ENCODE measurements at regions not wholly inside any gene's neighbourhood (a gene's known extent, or its start where the extent isn't known, plus 50 kb on each side); places are given as distances from the start of the nearest gene placed in this dataset.

- H3K4me1 ChIP-seq (ENCODE audit: insufficient read depth, low read length): no peaks in the 10 kb centered on the region
- Mint-ChIP-seq H3K27ac (no peak overlapping the region), H3K4me1 (ENCODE audit: low read depth) (no peaks in the 10 kb centered on the region), H3K27me3 (no peaks in the 10 kb centered on the region), H3K9me3 (no peaks in the 10 kb centered on the region), H3K4me3 (no peak overlapping the region), H3K36me3 (ENCODE audit: low read depth) (no peaks in the 10 kb centered on the region)
- TF ChIP-seq CTCF (IDR thresholded peaks at IDR 0.05): no peak
- DNase-seq: no peak
- no peak overlapping the region for H3K4me3 ChIP-seq (ENCODE audit: low read length)
- POLR2A ChIA-PET: no interaction called here
- no peak for ATAC-seq (ENCODE audit: poor library complexity)
- no peaks in the 10 kb centered on the region for H3K27me3 ChIP-seq (ENCODE audit: control insufficient read depth in 1 of 2, insufficient read depth in 2 of 2, low read length in 2 of 2)
- H3K9me3 ChIP-seq (ENCODE audit: control insufficient read depth in 1 of 2, insufficient read depth in 1 of 2, low read length in 2 of 2): no peaks in the 10 kb centered on the region
- no peaks in the 10 kb centered on the region for H3K36me3 ChIP-seq (ENCODE audit: insufficient read depth, low read length)
- CTCF ChIA-PET: interaction anchor here (0.7 kb wide), 1 partner anchor 190 kb away, joined by 4 read pairs; no protein-coding TSS in a partner anchor
- H3K27ac ChIP-seq (ENCODE audit: low read depth in 1 of 2, low read length in 2 of 2): no peak overlapping the region
- intact Hi-C loops (cut with DNase I, micrococcal nuclease): loop anchor here (5.0 kb wide), 2 partner anchors 525 to 1685 kb away; no protein-coding TSS in a partner anchor
Measured at GRCh38 chr1:99181892-99182291, 82.4 kb upstream of the PLPPR4 start.

- Histone ChIP-seq H3K27ac (ENCODE audit: low read depth in 1 of 2, low read length in 2 of 2) (no peak overlapping the region), H3K4me3 (ENCODE audit: low read length) (no peak overlapping the region), H3K9me3 (ENCODE audit: control insufficient read depth in 1 of 2, insufficient read depth in 1 of 2, low read length in 2 of 2) (no peaks in the 10 kb centered on the region), H3K4me1 (ENCODE audit: insufficient read depth, low read length) (no peaks in the 10 kb centered on the region), H3K27me3 (ENCODE audit: control insufficient read depth in 1 of 2, insufficient read depth in 2 of 2, low read length in 2 of 2) (no peaks in the 10 kb centered on the region), H3K36me3 (ENCODE audit: insufficient read depth, low read length) (no peaks in the 10 kb centered on the region)
- CTCF ChIA-PET: interaction anchor here (1.4 kb wide), 1 partner anchor 13 kb away, joined by 4 read pairs; no protein-coding TSS in a partner anchor
- Mint-ChIP-seq H3K4me3 (no peak overlapping the region), H3K9me3 (no peaks in the 10 kb centered on the region), H3K4me1 (ENCODE audit: low read depth) (no peaks in the 10 kb centered on the region), H3K27ac (no peak overlapping the region), H3K27me3 (peaks cover 16% of the 10 kb centered on the region), H3K36me3 (ENCODE audit: low read depth) (no peaks in the 10 kb centered on the region)
- DNase-seq (no peak), ATAC-seq (ENCODE audit: poor library complexity) (no peak)
- intact Hi-C loops (cut with DNase I, micrococcal nuclease): no loop called here
- POLR2A ChIA-PET: no interaction called here
- TF ChIP-seq CTCF (IDR thresholded peaks at IDR 0.05): no peak
Measured at GRCh38 chr1:99185196-99185595, 79.1 kb upstream of the PLPPR4 start.

- intact Hi-C loops (cut with DNase I, micrococcal nuclease): no loop called here
- no peaks in the 10 kb centered on the region for H3K27me3 ChIP-seq (ENCODE audit: control insufficient read depth in 1 of 2, insufficient read depth in 2 of 2, low read length in 2 of 2)
- DNase-seq (no peak), ATAC-seq (ENCODE audit: poor library complexity) (no peak)
- H3K36me3 Mint-ChIP-seq (ENCODE audit: low read depth): no peaks in the 10 kb centered on the region
- ChIA-PET CTCF (no interaction called here), POLR2A (no interaction called here)
- H3K36me3 ChIP-seq (ENCODE audit: insufficient read depth, low read length): no peaks in the 10 kb centered on the region
- no peak overlapping the region for H3K27ac ChIP-seq (ENCODE audit: low read depth in 1 of 2, low read length in 2 of 2)
- TF ChIP-seq CTCF (IDR thresholded peaks at IDR 0.05): no peak
- H3K4me1 Mint-ChIP-seq (ENCODE audit: low read depth): no peaks in the 10 kb centered on the region
- no peak overlapping the region for H3K4me3 ChIP-seq (ENCODE audit: low read length)
- H3K4me1 ChIP-seq (ENCODE audit: insufficient read depth, low read length): no peaks in the 10 kb centered on the region
- H3K27ac Mint-ChIP-seq: no peak overlapping the region
- H3K9me3 Mint-ChIP-seq: peaks cover 3% of the 10 kb centered on the region
- H3K4me3 Mint-ChIP-seq: no peak overlapping the region
- no peaks in the 10 kb centered on the region for H3K9me3 ChIP-seq (ENCODE audit: control insufficient read depth in 1 of 2, insufficient read depth in 1 of 2, low read length in 2 of 2)
- peaks cover 32% of the 10 kb centered on the region for H3K27me3 Mint-ChIP-seq
Measured at GRCh38 chr1:99193431-99193830, 70.9 kb upstream of the PLPPR4 start.

Measured in CD4-positive, alpha-beta T cell (primary cell).